Superior temporal gyrus (tissue), 1 donor: ENCODE measurements at regions not wholly inside any gene's neighbourhood (a gene's known extent, or its start where the extent isn't known, plus 50 kb on each side); places are given as distances from the start of the nearest gene placed in this dataset.

ENCODE experiments used
- DNase-seq: peaks from one replicate; pipeline ENCODE4 v3.0.0-alpha.2; 2016; ENCODE audit errors: extremely low spot score

DNA sequence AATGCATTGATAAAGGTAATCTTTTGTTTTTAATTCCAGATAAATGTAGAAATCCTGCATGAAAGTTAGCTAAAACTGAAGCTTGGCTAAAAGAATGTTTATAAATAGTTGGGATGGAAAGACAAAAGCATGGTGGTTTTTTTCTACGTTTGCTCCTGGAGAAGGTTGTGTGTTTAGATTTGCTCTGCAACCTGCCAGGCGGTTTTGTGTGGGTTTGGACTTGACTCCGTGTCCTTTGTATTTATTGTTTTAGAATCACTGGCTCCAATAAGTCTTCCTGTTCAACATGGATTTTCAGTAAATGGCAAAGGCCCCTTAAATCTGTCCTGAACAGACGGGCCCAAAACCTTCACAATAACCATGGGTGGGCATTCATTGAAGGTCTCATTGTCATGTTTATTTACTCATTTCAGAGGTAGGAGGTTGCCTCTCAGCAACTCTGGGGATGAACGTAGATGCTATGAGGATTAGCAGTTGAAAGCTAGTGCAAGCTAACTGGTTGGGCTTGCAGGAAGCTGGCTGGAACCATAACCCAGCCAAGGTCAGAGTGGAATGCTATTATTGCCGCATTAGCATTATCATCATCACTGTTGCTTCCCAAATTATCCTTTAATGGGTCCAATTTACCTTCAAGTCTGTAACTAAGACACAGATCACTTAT, 60.6 kb upstream of the ADAMTS9 start:
- no peak for DNase-seq

- DNase-seq, result no peak
Measured at GRCh38 chr3:64747679-64748078, 59.9 kb upstream of the ADAMTS9 start.

- DNase-seq, result no peak
Measured at GRCh38 chr3:64743887-64744243, 56.1 kb upstream of the ADAMTS9 start.

GRCh38 chr3:64743156-64743886, 55.5 kb upstream of the ADAMTS9 start:
- DNase-seq, result no peak

- DNase-seq, result no peak
Measured at GRCh38 chr3:64741341-64741740, 53.5 kb upstream of the ADAMTS9 start.

- no peak for DNase-seq
Measured at GRCh38 chr3:64739971-64740631, 52.3 kb upstream of the ADAMTS9 start.
